HG03342 (cell line): ENCODE measurements at regions not wholly inside any gene's neighbourhood (a gene's known extent, or its start where the extent isn't known, plus 50 kb on each side); places are given as distances from the start of the nearest gene placed in this dataset.

ENCODE experiments used
- ATAC-seq: cut with Tn5 transposase; IDR thresholded peaks from one replicate; pipeline ENCODE4 v1.9.1; 2021; ENCODE audit warnings: mild to moderate bottlenecking, moderate library complexity; ENCODE audit not compliant: unreplicated experiment

- no peak for ATAC-seq
These were observed 52.4 kb upstream of the AGPS start for GRCh38 chr2:177340158-177340557.

- no peak for ATAC-seq
These were observed 49.8 kb upstream of the AGPS start for GRCh38 chr2:177342736-177343135.
